Dermis microvascular lymphatic vessel endothelial cell (primary cell): ENCODE measurements at regions not wholly inside any gene's neighbourhood (a gene's known extent, or its start where the extent isn't known, plus 50 kb on each side); places are given as distances from the start of the nearest gene placed in this dataset.

Experiments used
- DNase-seq, 2 donors: peaks; one replicate each; pipeline versions ENCODE4 v3.0.0 to v3.0.0-alpha.2; 2010; ENCODE audit warnings: low read depth in 2 of 2

DNA sequence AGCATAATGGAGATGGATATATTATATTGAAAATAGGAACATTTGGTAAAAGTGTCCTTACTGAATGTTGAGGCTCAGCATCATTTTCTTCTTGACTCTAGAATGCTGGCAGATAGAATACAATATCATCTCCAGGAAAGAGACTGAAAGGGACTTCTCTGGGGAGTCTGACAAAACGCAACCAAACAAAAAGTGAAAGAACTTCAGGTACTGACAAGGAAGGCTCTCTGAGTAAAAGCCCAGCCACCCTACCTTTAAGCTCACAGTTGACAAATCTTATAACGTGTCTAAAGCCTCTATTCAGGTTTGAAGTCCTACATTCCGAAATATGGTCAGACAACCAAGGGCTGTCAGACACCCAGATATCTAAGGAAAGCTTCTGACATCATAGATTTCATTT is 590.8 kb downstream of the SOX6 start:
- no peak for DNase-seq

DNA sequence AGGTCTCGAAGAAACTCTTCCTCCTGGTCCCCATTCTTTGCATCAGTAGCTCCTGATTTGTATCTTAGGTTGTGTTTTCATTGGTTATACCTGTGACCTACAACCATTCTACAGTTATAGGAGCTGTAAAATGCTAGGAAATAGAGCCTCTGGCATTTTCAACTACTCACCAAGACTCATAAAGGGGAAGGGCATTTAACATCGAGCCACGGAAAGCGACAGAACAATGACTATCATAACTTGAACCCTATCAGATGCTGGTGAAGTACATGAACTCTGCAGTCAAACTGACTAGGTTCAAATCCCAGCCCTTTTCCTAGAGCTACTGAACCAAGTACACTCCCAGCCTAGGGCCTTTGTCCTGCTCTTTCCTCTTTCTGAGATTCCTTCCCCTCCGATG is 588.0 kb downstream of the SOX6 start:
- no peak for DNase-seq

DNA sequence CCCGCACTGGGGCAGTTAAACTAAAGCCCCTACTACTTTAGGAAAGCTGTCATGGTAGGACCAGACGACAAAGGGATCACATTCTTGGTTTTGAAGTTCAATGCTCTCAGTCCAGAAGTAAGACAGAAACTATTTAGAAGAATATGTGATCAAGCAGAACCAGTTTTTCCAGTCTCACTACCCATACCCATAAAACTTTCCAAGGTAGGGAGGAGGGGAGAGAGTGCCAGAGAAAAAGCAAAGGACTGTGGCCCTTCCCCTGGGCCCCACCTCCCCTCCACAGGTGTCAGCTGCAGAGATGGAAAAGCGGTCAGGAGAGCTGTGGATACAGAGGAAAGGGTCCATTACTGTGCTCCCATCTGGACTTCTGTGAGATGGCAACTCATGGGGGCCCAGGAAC is 587.1 kb downstream of the SOX6 start:
- no peak for DNase-seq

DNA sequence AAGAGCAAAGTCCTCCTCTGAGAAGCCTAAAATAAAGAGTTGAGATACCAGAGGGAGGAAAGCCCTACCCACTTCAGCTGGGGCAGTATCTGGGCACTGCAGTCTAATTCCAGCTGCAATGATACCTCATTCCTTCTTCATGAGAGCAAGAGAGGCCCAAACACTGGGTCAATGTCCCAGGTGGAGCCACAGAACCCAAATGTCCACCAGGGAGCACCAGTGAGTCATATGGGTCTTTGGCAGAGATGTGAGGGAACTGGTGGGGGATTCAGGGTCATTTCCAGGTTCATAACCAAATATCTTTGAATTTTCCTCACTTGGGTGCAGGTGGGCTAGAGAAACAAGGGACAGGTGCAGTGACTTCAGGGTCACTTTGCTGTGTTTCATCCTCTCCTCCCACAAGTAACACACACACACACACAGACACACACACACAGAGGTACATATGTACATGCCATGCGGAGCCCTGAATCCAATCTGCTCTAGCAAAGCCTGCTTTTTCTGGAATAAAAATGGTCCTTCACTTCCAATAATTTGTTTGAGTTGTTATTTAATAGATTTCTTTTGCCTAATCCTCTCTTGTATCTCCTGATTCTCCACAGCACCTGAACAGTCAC is 585.4 kb downstream of the SOX6 start:
- DNase-seq = peak; percentile 2 to 17

DNA sequence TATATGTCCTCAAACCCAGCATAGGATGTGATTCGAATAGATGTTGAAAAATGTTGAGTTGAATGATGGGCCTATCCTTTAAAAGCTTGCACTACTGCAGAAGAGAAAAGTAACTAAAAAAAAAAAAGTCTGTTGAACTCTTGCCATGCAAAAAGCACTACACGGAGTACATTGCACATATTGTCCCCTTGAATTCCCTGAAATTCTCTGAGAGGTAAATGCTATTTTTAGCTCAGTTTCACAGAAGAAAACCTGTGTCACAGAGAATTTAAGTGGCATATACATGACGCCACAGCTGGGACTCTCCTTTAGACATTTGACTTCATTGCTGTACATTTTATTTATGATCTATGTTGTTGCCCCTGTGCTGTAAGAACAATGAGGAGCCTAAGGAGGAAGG is 583.8 kb downstream of the SOX6 start:
- DNase-seq = no peak

DNA sequence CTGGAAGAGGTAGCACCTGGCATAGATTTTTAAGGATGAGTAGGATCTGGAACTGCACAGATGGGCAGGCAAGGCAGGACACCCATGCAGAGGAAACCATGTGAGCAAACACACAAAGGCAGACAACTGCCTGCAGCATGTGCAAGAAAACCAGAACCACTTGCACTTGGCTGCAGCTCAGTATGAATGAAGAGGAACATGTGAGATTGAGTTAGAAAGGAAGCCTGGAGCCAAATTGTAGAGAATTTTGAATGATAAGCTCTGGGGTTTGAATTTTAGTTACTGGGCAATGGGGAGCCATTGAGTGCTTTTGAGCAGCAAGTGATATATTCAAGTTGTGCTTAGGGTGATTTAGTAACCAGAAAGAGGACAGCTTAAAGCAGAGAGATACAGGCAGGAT is 583.4 kb downstream of the SOX6 start:
- no peak for DNase-seq

DNA sequence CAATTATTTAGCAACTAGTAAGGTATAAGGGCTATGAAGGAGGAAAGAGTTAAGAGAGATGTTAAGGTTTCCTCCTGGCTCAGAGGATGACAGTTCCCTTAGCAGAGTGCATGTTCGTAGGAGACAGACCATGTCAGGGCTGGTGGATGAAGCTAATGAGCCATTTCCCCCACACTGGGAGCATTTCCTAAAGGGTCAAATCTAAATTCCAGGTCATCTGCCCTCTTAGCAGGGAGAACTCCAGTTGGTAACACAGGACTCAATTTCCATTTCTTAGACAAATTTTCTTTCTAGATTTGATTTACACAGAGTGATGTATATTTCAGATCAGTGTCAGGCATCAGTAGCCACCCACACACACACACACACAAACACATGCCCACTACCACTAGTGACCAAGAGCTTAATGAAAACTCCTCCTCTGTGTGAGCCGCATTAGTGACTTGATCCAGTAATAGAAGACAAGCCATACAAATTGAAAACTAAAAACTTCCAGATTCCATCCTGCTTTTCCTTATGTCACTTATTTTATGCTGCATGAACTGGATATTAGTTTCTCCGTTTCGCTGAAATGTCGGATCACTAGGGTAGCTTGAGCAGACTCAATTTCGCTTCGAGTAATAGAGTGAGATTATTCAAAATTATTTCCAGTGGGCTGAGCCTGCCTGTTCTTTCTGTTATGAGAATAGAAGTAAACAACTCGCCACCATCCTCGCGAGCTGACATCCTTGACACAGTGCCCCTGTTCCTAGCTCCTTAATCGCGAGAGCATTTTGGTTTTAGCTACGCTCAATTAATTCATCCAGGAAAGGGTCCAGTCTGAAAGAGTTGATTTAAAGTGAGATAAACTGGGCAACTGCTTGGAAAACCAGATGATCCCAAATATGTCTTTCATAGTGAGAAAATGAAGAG is 582.6 kb downstream of the SOX6 start:
- DNase-seq = no peak

DNA sequence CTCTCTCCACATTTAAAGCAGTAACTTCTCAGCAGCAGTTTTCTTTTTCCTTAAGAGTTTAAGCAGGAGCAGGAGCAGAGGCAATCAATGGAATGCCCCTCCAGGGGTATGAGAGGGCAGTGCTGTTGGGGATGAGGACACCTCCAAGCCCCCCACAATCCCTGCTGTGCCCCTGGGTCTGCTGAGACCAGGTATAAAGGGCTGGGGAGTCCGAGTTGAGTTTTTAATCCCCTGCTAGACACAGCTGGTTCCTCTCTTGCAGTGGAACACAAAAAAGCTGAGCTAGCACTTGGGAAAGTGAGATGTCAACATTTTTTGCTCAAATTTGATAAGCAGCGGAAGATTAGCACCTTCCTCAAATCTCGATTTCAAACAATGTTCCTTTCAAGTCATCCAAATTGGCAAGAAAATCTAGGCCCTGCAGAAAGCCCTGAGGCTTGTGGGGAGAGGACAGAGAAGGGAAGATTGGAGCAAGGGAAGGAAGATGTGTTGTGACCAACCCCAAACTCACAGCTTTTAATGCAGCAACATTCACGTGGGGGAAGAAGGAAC is 581.9 kb downstream of the SOX6 start:
- DNase-seq = no peak

DNA sequence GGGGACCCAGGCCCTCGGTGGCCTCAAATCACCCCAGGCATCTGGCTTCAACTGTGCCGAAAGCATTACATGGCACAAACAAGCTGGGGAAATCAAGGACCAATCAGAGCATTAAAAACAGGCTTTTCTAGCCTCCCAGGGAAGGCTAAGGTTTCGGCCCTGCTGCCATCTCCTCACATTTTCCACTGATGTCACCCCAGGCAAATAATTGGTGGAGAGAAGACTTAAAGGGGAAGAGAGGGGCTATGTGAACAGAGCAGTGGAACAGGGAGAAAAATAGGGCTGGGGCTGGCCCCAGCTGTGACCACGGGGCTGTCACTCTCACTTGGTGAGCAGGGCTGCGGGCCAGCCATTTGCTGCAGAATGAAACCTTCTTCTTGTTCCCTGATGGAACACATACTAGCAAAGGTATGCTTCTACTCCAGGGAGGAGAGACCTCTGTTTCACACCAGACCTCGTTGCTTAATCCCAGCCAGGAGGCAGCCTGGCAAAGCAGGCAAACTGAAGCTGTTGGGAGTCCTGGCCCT is 581.3 kb downstream of the SOX6 start:
- DNase-seq = no peak

DNA sequence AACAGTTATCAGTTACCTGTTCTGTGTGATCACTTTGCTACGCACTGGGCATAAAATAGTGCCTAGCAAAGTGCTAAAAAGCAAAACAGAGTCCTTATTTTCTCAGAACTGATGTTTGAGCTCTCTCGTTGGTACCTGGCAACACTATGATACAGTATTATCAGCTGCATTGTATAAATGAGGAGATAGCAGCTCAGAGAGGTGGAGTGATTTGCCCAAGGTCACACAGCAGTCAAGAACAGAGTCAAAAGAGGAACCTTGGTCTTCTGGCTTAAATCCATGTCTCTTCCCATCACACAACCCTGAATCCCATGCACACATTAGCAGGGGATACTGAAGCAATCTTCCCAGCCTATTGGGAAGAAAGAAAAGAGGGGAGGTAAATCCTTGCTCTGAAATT is 580.5 kb downstream of the SOX6 start:
- no peak for DNase-seq

DNA sequence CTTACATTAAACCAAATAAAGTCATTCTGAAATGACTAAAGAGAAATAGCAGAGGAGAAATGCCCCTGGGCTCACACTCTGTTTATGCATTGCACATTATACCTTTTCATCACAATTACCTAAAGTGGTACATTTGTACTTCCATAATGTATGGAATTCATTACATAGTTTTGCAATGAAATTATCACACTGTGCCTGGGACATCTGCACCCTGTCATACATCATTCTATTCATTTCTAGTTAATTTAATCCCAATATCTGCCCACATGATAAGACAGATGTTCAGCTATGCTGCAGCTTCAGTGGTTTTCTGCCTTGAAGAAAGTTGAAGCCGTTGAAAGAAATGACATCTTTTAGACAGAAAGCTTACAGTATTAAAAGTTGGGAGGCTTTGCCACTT is 580.0 kb downstream of the SOX6 start:
- no peak for DNase-seq

DNA sequence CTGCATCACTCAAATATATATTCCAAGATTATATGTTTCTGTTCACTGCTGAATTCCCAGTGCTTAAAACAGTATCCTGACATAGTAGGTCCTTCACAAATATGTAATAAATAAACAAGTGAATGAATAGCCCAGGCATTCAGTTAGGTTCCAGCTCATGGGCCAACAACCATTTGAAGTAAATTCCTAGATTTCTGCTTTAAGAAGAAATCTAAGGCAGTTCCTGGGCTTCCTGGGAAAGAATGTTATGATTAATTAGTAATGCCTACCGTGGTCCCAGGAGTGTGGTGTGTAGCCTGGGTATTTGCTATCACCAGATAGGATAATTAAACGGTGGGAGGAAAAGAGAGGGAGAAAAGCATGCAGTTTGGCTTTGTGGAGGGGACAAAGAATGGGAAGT is 576.8 kb downstream of the SOX6 start:
- no peak for DNase-seq

DNA sequence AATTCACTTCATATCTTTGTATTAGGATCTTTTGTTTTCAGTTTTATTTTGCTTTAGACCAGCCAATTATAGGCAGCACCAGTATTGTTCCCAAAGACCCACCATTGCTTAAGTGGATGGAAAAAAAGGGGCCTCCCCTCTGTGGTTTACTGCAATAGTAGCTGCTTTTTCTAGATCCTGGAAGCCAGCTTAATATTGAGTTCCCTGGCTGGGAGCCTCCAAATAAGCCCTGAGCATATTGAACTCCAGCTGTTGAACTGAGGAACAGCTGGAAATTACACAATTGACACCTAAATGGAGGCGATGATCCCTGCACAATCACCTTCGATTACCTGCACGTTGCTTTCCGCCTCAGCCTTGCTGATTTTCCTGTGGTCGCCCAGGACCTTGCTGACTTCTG is 576.0 kb downstream of the SOX6 start:
- DNase-seq = no peak

DNA sequence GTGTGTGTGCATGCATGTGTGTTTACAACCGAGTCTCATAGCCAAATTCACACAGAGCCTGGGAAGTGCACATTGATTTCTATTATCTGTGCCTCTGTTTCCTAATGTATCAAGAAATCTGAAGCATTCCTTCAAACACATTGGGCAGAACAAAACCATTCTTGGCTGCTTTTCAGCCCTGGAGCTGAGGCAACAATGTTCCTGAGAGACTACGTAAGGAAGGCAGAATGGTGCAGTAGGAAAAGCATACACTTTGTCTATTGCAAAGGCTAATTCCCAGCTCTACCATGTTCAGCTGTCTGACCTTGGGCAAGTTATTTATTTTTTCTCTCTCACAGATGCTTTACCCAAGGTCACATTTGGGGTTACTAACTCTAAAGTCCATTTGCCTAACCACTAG is 575.5 kb downstream of the SOX6 start:
- DNase-seq = no peak

DNA sequence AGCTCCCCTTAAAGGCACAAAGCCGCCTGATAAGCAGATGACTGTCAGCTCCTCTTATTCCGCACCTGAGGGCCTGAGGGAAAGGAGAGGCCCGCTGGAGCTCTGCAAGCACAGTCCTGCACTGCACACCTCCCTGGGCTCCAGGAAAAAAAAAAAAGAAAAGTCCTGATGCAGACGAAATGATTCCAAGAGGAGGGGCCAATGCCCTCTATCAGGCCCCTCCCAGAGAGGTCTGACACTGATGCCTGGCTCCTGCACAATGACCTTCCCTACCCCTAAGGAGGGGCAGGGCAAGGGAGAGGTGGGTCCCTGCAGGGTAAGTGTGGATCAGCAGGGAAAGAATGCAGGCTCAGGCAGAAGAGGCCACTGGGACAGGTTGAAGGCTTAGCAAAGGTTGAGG is 572.7 kb downstream of the SOX6 start:
- DNase-seq = no peak

DNA sequence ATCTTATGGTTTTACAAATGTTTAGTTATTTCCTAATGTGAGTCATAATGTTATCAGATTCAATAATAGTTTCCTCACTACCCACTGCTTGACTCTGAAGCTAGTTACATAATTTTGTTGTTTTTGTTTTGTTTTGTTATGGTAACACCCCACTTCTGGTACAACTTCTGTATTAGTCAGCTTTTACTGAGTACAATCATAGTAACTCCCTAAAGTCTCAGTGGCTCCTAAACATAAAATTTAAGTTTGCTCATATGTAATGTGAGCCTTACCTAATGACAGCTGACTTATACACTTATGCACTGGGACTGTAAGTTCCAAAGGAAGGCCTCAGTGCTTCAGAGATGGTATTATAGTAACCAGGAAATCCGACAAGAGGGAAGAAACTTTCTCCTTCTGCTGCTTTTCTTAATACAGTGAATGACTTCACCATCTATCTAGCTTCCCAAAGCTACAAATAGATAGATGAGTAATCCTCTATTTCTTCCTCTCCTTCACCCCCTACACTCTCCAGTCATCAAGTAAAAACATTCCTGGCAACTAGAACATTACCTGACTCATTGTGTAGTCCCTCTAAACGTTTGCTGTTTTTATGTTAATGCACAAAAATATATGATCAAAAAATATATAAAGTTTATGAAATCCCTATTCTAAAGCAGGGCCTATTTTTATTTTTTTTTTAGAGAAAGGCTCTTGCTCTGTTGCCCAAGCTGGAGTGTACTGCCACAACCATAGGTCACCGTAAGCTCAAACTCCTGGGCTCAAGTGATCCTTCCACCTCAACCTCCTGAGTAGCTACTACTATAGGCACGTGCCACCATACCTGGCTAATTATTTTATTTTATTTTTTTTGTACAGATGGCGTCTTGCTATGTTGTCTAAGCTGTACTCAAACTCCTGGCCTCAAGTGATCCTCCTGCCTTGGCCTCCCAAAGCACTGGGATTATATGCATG is 563.0 kb downstream of the SOX6 start:
- no peak for DNase-seq

DNA sequence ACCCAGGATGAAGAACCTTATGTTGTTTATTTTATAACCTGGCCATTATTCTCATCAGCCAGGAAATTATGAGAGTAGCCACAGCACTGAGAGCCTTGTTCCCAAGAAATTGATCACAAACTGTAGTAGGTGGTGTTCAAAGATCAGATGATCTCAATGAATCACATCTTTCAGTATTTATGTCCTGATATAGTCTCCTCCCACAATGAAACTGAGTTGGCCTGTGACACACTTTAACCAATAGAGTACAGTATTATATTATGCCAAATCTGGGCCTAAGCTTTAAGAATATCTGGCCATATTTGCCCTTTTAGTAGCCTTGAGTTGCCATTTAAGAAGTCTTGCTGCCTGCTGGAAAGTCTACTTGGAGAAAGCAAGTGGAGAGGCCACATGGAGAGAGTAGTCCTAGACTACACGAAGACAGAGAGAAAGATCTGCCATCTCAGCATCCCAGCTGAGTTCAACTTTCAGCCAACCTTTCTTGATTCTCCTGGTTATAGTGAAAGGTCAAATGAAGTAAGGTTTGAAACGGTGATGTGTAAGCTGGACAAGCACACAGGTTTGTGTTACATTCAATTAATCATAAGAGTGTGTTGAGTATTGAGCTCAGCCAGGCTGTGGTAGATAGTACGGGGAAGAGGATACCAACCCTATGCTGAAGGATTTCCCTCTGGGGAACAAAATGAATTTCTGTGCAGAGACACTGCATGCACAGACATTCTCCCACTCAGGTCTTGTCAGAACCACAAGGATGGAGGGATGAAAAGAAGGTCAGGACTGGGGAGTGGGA is 561.8 kb downstream of the SOX6 start:
- DNase-seq = no peak

DNA sequence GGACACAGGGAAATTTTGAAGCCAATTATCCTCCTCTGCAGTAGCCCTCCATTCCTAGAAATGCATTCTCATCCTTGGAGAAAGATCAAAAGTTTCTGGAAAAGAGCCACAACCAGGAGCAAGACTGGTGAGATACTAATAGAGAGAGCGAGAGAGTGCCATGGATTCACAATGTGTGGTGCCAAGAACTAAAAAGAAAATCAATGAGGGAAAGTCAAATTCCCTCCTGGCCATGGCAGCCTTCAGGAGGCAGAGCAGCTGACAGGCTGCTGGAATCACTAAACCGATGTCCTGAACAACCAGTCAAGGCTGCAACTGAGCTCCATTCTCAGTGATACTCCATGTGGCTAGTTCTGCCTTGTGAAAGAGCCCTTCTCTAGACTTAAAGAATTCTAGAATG is 561.0 kb downstream of the SOX6 start:
- DNase-seq = no peak

DNA sequence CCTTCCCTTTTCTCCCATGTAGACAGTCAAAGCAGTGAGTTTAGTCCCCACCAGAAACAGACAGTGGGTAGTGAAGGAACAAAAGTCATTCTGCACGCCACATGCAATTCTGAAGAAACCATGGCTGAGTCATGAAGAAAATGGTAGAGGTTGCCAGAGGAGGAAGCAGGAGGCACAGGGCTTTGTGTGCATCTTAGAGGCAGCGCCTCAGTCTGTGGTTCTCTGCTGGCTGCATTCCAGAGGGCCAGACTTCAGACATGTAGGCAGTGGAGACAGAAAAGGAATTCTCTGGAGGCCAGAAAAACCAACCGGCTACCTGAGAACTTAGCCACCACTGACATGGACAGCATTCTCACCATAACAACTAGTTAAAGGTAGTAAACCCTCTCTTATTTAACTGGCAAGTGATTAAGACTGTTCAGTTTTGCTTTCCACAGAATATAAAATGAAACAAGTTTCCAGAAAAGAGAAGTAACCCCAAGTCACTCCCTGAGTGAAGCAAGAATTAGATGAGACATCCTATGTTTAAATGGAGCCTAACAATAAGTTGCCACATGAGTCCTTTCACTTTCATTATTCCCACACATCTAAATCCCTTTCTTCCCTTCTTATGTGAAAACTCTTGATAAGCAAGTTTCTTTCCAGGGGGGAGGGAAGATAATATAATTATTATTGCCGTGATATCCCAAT is 556.1 kb downstream of the SOX6 start:
- DNase-seq = no peak

DNA sequence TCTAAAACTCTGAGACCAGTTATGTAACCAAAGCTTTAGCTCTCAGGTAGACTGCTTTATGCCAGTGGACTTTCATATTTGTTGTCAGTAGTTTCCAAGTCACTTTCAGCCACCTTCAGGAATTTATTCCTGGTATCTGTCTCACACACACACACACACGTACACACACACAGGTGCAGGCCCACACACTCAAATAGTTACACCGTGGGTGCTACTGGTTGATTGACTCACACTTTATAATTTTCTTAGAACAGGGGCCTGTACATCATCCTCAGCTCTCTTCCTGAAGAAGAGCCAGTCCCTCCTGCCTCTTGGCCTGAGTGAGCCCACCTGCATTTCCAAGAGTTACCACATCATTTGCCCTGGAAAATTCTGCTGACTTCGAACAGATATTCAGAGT is 555.2 kb downstream of the SOX6 start:
- no peak for DNase-seq
